ENCODE measurements at regions not wholly inside any gene's neighbourhood (a gene's known extent, or its start where the extent isn't known, plus 50 kb on each side); places are given as distances from the start of the nearest gene placed in this dataset.

- Mint-ChIP-seq H3K36me3 (peaks cover 0 to 2% of the 10 kb centered on the region in 2 donors), H3K27ac (no peak overlapping the region), H3K9me3 (peaks cover 0 to 7% (median 0%) of the 10 kb centered on the region in 7 donors), H3K27me3 (ENCODE audit: low read depth in 3 of 3) (peaks cover 5 to 28% (median 13%) of the 10 kb centered on the region in 3 donors), H3K4me1 (peaks cover 7% of the 10 kb centered on the region), H3K4me3 (no peak overlapping the region)
- peaks cover 4 to 7% of the 10 kb centered on the region in 2 donors for H3K4me1 ChIP-seq (ENCODE audit: control insufficient read depth in 1 of 2, insufficient read depth in 2 of 2, low read length in 2 of 2)
- no peaks in the 10 kb centered on the region for H3K79me2 ChIP-seq (ENCODE audit: insufficient read depth, low read length)
- no peak overlapping the region for H3K4me2 ChIP-seq (replicated peaks; ENCODE audit: extremely low read depth, low read length, poor library complexity, severe bottlenecking)
- peaks cover 0 to 2% of the 10 kb centered on the region in 2 donors for H3K27me3 ChIP-seq (ENCODE audit: control insufficient read depth in 2 of 2, insufficient read depth in 2 of 2, low read length in 2 of 2)
- no peak overlapping the region for H3K4me3 ChIP-seq (replicated peaks in 1 of 3; ENCODE audit: low read depth in 2 of 3, low read length in 3 of 3)
- H2AFZ ChIP-seq (ENCODE audit: insufficient read depth, low read depth, low read length, poor library complexity, severe bottlenecking) = no peak overlapping the region
- H3K36me3 ChIP-seq (replicated peaks in 1 of 2; ENCODE audit: control insufficient read depth in 1 of 2, insufficient read depth in 2 of 2, low read length in 2 of 2) = no peaks in the 10 kb centered on the region
- no peaks in the 10 kb centered on the region for H3K9me3 ChIP-seq (replicated peaks in 1 of 2; ENCODE audit: control insufficient read depth in 1 of 2, insufficient read depth in 1 of 2, low read length in 2 of 2)
- no peak for DNase-seq
- no peak overlapping the region for H3K9ac ChIP-seq (ENCODE audit: insufficient read depth, low read length, poor library complexity, severe bottlenecking)
- no peak overlapping the region for H3K27ac ChIP-seq (ENCODE audit: low read depth in 1 of 2, low read length in 2 of 2)
- no CpG with 5 or more reads among the region's 5 CpGs for WGBS (ENCODE audit: insufficient coverage)
- no peak for TF ChIP-seq CTCF (IDR thresholded peaks at IDR 0.05)
- H4K20me1 ChIP-seq (ENCODE audit: insufficient read depth, low read length) = no peaks in the 10 kb centered on the region
- intact Hi-C loops (cut with micrococcal nuclease) = no loop called here
Observed at GRCh38 chr10:123422261-123422660, 243.9 kb upstream of the GPR26 start.

- no peak for DNase-seq
- H3K4me1 ChIP-seq (ENCODE audit: control insufficient read depth in 1 of 2, insufficient read depth in 2 of 2, low read length in 2 of 2) = peaks cover 8 to 19% of the 10 kb centered on the region in 2 donors
- Mint-ChIP-seq H3K9me3 (peaks cover 0 to 7% (median 0%) of the 10 kb centered on the region in 7 donors), H3K4me3 (peak overlapping the region in 1 of 2 donors; percentile 18), H3K36me3 (peaks cover 0 to 2% of the 10 kb centered on the region in 2 donors), H3K4me1 (peaks cover 16% of the 10 kb centered on the region), H3K27ac (no peak overlapping the region), H3K27me3 (ENCODE audit: low read depth in 3 of 3) (peaks cover 2 to 23% (median 10%) of the 10 kb centered on the region in 3 donors)
- H3K27ac ChIP-seq (ENCODE audit: low read depth in 1 of 2, low read length in 2 of 2) = no peak overlapping the region
- H3K9me3 ChIP-seq (replicated peaks in 1 of 2; ENCODE audit: control insufficient read depth in 1 of 2, insufficient read depth in 1 of 2, low read length in 2 of 2) = no peaks in the 10 kb centered on the region
- H3K79me2 ChIP-seq (ENCODE audit: insufficient read depth, low read length) = no peaks in the 10 kb centered on the region
- H3K4me3 ChIP-seq (replicated peaks in 1 of 3; ENCODE audit: low read depth in 2 of 3, low read length in 3 of 3) = no peak overlapping the region
- TF ChIP-seq CTCF (IDR thresholded peaks at IDR 0.05) = no peak
- intact Hi-C loops (cut with micrococcal nuclease) = no loop called here
- no peaks in the 10 kb centered on the region for H3K36me3 ChIP-seq (replicated peaks in 1 of 2; ENCODE audit: control insufficient read depth in 1 of 2, insufficient read depth in 2 of 2, low read length in 2 of 2)
- H3K9ac ChIP-seq (ENCODE audit: insufficient read depth, low read length, poor library complexity, severe bottlenecking) = no peak overlapping the region
- WGBS (ENCODE audit: insufficient coverage) = no CpG with 5 or more reads among the region's 6 CpGs
- no peak overlapping the region for H3K4me2 ChIP-seq (replicated peaks; ENCODE audit: extremely low read depth, low read length, poor library complexity, severe bottlenecking)
- H3K27me3 ChIP-seq (ENCODE audit: control insufficient read depth in 2 of 2, insufficient read depth in 2 of 2, low read length in 2 of 2) = no peaks in the 10 kb centered on the region
- no peak overlapping the region for H2AFZ ChIP-seq (ENCODE audit: insufficient read depth, low read depth, low read length, poor library complexity, severe bottlenecking)
- H4K20me1 ChIP-seq (ENCODE audit: insufficient read depth, low read length) = no peaks in the 10 kb centered on the region
Observed at GRCh38 chr10:123424537-123424936, 241.6 kb upstream of the GPR26 start.
